Activated effector memory CD4-positive, alpha-beta T cell treated with Interleukin-2 at 50 U/mL for 16 hours (primary cell): ENCODE measurements at regions not wholly inside any gene's neighbourhood (a gene's known extent, or its start where the extent isn't known, plus 50 kb on each side); places are given as distances from the start of the nearest gene placed in this dataset.

Experiments used
- DNase-seq: peaks from one replicate; pipeline ENCODE4 v3.0.0-alpha.2; 2020

- no peak for DNase-seq
Observed at GRCh38 chr12:127419111-127419510, 847.9 kb upstream of the TMEM132C start.

- no peak for DNase-seq
Observed at GRCh38 chr12:127421614-127422013, 845.4 kb upstream of the TMEM132C start.

DNA sequence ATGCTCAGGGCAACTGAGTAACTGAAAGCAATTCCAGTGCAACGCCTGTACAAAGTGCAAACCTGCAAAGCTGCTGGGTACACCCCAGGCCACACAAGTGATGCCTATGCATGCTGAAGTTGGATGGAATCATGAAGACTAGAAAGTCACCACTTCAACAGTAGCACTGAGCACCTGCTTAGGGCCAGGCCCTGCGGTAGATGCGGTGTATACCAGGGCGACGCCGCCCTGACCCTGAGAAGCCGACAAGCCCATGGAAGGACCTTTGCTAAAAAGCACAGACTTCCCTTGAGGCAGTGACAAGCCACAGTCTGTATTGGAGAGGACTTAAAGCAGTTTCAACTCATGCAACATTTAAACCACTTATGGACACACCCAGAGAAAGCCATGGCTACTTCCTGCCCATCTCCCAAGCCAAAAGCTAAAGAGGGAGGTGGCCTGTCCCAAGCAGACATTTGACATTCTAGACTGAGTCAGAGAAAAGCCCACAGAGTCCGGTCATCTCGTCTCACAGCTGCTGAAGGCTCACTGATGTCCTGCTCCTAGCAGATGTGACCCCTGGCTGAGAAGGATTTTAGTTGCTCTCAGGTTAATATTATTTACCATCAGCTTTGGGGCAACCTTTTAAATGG is 843.9 kb upstream of the TMEM132C start:
- no peak for DNase-seq

- no peak for DNase-seq
Observed at GRCh38 chr12:127425474-127425873, 841.5 kb upstream of the TMEM132C start.

GRCh38 chr12:127428420-127428819 is 838.5 kb upstream of the TMEM132C start:
- DNase-seq, result no peak

GRCh38 chr12:127429551-127430285 is 837.3 kb upstream of the TMEM132C start:
- DNase-seq, result no peak

DNA sequence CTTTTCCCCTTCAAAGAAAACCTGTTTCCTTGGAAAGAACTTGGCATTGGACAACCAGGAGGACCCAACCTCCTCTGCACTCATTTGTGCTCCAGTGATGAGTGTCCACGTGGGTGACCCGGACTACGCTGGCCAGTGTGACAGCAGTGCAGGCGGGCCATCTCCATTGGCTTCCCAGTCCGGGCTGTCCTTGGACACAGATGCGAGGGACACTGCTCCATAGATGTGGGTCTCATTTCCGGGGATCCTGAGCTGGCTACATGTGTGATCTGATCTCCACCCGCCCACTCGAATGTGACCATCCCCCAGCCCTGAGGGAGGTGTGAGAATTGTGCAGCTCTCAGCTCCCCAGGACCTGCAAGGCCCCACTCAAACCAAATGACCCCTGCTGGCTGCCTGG is 836.6 kb upstream of the TMEM132C start:
- DNase-seq, result no peak

- DNase-seq, result no peak
Observed at GRCh38 chr12:127431177-127431576, 835.8 kb upstream of the TMEM132C start.

DNA sequence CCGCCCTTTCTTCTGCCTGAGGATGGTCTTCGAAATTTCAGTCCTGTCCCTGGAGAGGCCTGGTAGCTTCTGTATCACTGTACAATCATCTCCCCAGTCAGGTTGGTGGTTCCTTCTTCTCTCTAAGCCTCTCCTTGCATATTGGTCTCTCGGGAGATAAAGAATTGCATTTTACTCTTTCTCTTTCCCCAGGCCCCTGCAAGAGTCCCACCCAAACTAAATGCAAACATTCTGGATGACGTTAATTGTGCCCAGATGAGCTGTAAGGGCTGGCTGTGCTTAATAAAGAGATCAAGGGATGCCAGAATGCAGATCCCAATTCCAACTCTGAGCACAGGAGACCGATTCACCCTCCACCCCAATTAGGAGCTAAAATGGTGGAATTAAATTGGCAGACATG is 835.4 kb upstream of the TMEM132C start:
- DNase-seq, result no peak

DNA sequence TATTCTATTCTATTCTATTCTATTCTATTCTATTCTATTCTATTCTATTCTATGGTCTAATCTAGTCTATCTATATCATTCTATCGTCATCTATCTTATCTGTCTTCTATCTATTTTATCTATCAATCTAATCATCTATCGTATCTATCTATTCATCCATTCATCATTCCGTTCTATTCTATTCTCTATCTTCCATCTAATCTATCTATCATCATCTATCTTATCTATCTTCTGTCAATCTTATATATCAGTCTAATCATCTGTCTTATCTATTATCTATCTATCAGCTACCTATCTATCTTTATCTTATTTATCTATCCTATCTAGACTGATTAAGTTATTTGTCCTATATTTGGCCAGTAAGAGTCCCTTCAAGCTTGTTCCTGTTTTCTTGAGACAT is 831.5 kb upstream of the TMEM132C start:
- DNase-seq, result no peak

- no peak for DNase-seq
Observed at GRCh38 chr12:127438512-127439244, 828.3 kb upstream of the TMEM132C start.

GRCh38 chr12:127445581-127446139 is 821.3 kb upstream of the TMEM132C start:
- no peak for DNase-seq

DNA sequence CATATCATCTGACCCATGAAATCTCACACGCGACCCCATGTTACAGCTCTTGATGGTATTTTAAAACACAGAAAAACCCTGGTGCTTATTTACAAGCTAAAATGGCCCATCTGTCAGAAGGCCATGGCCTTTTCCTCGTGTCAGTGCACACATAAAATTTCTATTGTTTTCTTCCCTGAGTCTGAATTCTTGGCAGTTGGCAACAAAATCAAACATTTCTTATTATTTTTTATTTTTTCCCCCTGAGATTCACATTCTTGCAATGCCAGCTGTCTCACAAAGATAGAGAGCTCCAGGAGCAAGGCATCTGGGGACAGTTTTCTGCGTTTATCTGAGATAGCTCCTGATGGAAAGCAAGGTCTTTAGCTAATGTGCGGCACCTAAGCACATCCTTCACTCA is 818.1 kb upstream of the TMEM132C start:
- DNase-seq, result no peak

DNA sequence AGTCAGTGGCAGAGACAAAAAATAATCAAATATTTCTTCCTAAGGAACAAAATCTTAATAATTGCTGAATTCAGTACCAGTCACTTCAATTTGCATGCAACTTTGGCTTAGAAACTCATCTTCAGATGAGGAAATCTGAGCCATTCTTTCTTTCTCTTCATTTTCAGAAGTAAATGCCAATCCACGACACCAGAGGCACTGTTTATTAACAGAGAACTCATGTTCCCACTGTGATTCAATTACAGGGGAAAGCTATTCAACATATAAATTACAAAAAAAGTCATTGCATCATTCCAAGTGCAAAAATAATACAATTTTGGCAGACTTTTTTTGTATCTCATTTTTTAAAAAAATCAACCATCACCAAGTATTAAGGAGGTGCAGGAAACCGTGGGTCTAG is 816.1 kb upstream of the TMEM132C start:
- DNase-seq, result no peak

- no peak for DNase-seq
Observed at GRCh38 chr12:127455347-127456265, 811.4 kb upstream of the TMEM132C start.

- DNase-seq, result no peak
Observed at GRCh38 chr12:127457726-127458125, 809.2 kb upstream of the TMEM132C start.

DNA sequence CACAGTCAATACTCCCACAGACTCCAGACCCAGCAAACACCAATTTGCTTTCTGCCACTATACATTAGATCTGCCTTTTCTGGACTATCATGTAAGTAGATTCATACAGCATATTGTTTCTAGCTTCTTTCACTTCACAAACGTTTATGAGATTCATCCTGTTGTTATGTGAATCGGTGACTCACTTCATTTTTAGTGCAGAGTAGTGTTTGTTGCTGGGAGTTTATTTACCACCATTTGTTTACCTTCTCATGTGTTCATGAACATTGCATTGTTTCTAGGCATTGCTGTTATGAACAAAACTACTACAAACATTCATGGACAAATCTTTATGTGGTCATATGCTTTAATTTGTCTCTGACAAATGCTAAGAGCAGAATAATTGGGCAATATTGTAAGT is 807.8 kb upstream of the TMEM132C start:
- no peak for DNase-seq

GRCh38 chr12:127459687-127460086 is 807.3 kb upstream of the TMEM132C start:
- no peak for DNase-seq

DNA sequence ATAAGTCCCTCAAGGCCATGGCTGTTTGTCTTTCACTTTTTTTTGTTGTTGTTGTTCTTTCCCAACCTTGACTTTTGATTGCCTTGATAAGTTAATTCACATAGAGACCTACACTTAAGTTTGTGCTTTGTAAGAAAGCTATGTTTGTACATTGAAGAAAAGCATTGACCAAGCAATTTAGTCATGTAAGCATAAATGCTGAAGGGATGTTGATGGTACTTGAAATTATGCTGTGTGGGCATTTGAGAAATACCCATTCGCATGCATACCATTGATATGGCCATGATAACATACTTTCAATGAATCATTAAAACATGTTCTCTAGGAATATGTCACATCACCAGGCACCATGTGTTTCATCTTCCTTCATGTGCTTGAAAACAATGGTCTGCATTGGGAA is 803.7 kb upstream of the TMEM132C start:
- DNase-seq, result no peak

DNA sequence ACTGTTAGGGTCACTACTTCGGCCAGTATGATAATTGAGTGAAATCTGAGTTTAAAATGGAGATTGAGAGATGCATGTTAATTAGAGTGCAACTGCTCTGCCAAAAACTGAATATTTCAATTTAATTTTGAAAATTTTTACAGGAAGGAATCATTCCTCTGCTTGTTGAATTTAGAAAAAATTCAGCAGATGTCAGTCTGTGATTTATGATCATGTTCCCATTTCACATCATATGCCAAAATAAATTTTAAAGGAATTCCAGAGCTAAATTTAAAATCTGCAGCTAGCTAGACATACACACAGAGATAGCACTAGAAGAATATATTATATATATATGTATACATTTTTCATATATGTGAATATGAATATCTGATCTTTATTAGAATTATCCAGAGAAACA is 797.6 kb upstream of the TMEM132C start:
- no peak for DNase-seq

GRCh38 chr12:127473766-127474165 is 793.2 kb upstream of the TMEM132C start:
- DNase-seq, result no peak

DNA sequence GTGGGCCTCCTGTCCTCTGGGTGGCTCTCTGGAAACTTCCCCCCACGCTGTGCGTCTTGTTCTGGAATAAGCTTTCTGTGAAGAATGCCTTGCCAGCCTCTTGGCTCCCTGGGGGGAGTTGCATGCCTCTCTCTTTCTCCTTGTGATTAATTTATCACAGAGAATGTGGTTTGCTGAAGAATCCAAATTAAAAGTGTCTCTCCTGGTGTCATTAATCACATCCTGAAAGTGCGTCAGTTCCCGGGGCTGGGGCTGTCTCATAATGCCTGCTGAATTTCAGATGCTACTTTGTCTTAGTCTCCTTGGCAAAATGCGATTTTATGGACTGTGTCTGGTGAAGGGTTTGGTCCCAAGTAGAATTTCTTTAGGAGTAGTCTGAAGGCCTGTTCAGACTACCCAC is 787.7 kb upstream of the TMEM132C start:
- DNase-seq, result no peak
